Astrocyte (in vitro differentiated cells and primary cell): ENCODE measurements at regions not wholly inside any gene's neighbourhood (a gene's known extent, or its start where the extent isn't known, plus 50 kb on each side); places are given as distances from the start of the nearest gene placed in this dataset.

ENCODE experiments used
- DNase-seq: peaks from one replicate; pipeline ENCODE4 v3.0.0-alpha.2; 2010; ENCODE audit warnings: low read depth
- FAIRE-seq: peaks from 2 replicates; lab custom pipeline; 2011; peaks lifted over from hg19 to GRCh38; lab: Jason Lieb, UNC
- H2AFZ ChIP-seq: 2 replicates; pipeline ENCODE4 v1.6.0; 2012; ENCODE audit warnings: low read depth, low read length, inconsistent platforms
- H3K27ac ChIP-seq: 2 replicates; pipeline ENCODE4 v1.5.1; 2011; ENCODE audit warnings: low read depth, low read length, inconsistent platforms
- H3K27me3 ChIP-seq: 2 replicates; pipeline ENCODE4 v1.6.0; 2011; ENCODE audit warnings: low read length, inconsistent platforms; ENCODE audit not compliant: insufficient read depth
- H3K36me3 ChIP-seq: 2 replicates; pipeline ENCODE4 v1.5.1; 2011; ENCODE audit warnings: low read length, inconsistent platforms; ENCODE audit not compliant: insufficient read depth
- H3K4me1 ChIP-seq: 2 replicates; pipeline ENCODE4 v1.5.1; 2011; ENCODE audit warnings: low read length, inconsistent platforms; ENCODE audit not compliant: insufficient read depth
- H3K4me2 ChIP-seq: 2 replicates; pipeline ENCODE4 v1.6.0; 2012; ENCODE audit warnings: low read length, inconsistent platforms
- H3K4me3 ChIP-seq: 2 replicates; pipeline ENCODE4 v1.5.1; 2011; ENCODE audit warnings: low read depth, mild to moderate bottlenecking, low read length, inconsistent platforms; ENCODE audit not compliant: insufficient read depth
- H3K79me2 ChIP-seq: 2 replicates; pipeline ENCODE4 v1.6.0; 2012; ENCODE audit warnings: mild to moderate bottlenecking, low read length, inconsistent platforms; ENCODE audit not compliant: insufficient read depth
- H3K9ac ChIP-seq: 2 replicates; pipeline ENCODE4 v1.6.0; 2012; ENCODE audit warnings: mild to moderate bottlenecking, low read length, inconsistent platforms
- H3K9me3 ChIP-seq: 2 replicates; pipeline ENCODE4 v1.5.1; 2012; ENCODE audit warnings: low read depth, mild to moderate bottlenecking, low read length, inconsistent platforms; ENCODE audit not compliant: insufficient read depth
- H4K20me1 ChIP-seq: 2 replicates; pipeline ENCODE4 v1.6.0; 2012; ENCODE audit warnings: low read length, inconsistent platforms; ENCODE audit not compliant: insufficient read depth
- H3K27ac Mint-ChIP-seq: one replicate; pipeline ENCODE4 v1.8.0; 2021; ENCODE audit warnings: mild to moderate bottlenecking, mixed read lengths; ENCODE audit not compliant: unreplicated experiment
- H3K27me3 Mint-ChIP-seq: one replicate; pipeline ENCODE4 v1.8.0; 2021; ENCODE audit warnings: low read depth, mixed read lengths; ENCODE audit not compliant: unreplicated experiment
- H3K36me3 Mint-ChIP-seq: one replicate; pipeline ENCODE4 v1.8.0; 2021; ENCODE audit warnings: low read depth, mixed read lengths; ENCODE audit not compliant: unreplicated experiment
- H3K4me1 Mint-ChIP-seq: one replicate; pipeline ENCODE4 v1.8.0; 2021; ENCODE audit warnings: low read depth, mixed read lengths; ENCODE audit not compliant: unreplicated experiment
- H3K4me3 Mint-ChIP-seq: one replicate; pipeline ENCODE4 v1.8.0; 2021; ENCODE audit warnings: mild to moderate bottlenecking, moderate library complexity, mixed read lengths; ENCODE audit not compliant: unreplicated experiment
- H3K9me3 Mint-ChIP-seq: one replicate; pipeline ENCODE4 v1.8.0; 2021; ENCODE audit warnings: mild to moderate bottlenecking, mixed read lengths; ENCODE audit not compliant: unreplicated experiment
- EZH2 ChIP-seq: IDR thresholded peaks from 2 replicates; pipeline ENCODE4 v1.6.1; 2012; ENCODE audit warnings: mild to moderate bottlenecking, low read length, inconsistent platforms; ENCODE audit not compliant: insufficient read depth
- TF ChIP-seq, protein P1 (sequence below): IDR thresholded peaks from 2 replicates; pipeline ENCODE4 v1.5.1; 2011; ENCODE audit warnings: low read depth, mild to moderate bottlenecking, inconsistent platforms, low read length, moderate library complexity; ENCODE audit not compliant: insufficient read depth

DNA sequence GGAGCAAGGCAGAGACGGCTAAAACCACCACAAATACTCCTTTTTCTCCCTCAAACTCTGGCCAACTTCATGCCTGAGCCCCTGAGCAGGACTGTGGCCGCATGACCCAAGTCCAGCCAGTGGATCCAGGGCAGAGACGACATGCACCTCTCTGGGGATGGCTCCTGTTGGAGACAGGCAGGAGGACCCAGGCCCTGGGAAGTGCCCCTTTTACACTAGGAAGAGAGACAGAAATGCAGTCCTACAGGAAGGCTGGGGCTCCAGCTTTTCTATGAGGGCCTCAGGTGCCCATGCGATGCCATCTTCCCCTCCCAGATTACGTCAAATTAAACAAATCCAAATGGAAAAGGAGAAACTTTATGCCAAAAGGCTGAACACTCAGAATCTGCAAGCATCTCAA lies 498.0 kb downstream of the BRD1 start:
- no peaks in the 10 kb centered on the region for H3K4me1 ChIP-seq
- no peak for TF ChIP-seq EZH2
- Mint-ChIP-seq H3K9me3 (peaks cover 11% of the 10 kb centered on the region), H3K4me3 (no peak overlapping the region), H3K27ac (no peak overlapping the region), H3K36me3 (no peaks in the 10 kb centered on the region), H3K27me3 (peaks cover 40% of the 10 kb centered on the region), H3K4me1 (no peaks in the 10 kb centered on the region)
- no peaks in the 10 kb centered on the region for H4K20me1 ChIP-seq
- H3K36me3 ChIP-seq, result no peaks in the 10 kb centered on the region
- no peaks in the 10 kb centered on the region for H3K79me2 ChIP-seq
- H3K4me3 ChIP-seq, result no peak overlapping the region
- H3K9me3 ChIP-seq, result peaks cover 11% of the 10 kb centered on the region
- FAIRE-seq, result no peak
- no peak overlapping the region for H3K9ac ChIP-seq
- H2AFZ ChIP-seq, result no peak overlapping the region
- no peak overlapping the region for H3K27ac ChIP-seq
- H3K4me2 ChIP-seq, result no peak overlapping the region
- H3K27me3 ChIP-seq, result no peaks in the 10 kb centered on the region
- no peak for DNase-seq

DNA sequence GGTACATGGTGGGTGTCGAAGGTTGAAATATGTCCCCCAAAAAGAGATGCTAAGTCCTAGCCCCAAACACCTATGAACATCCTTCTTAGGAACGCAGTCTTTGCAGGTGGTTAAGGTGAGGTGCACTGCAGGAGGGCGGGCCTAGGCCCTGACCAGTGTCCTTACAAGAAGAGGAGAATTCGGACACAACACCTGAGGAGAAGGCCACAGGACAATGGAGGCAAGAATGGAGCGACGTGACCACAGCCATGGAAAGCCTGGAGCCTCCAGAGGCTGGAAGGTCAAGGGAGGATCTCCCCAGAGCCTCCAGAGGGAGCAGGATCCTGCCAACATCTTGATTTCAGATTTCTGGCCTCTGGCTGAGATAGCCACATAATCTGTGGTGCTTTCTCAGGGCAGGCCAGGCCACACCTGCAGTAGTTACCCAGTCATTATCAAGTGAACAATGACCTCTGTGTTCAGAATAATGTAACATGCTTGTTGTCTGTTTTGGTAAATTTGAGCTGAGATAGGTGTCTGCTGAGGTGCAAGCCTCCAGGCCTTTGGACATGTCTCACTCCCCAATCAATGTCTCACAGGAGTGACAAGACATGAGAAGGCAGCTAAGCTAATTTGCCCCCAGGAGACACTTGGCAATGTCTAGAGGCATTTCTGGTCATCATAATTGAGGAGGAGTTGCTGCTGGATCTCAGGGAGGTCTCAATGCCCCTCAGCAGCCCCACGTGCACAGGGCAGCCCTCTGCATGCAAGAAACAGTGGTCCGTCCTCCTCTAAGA lies 498.9 kb downstream of the BRD1 start:
- H3K36me3 ChIP-seq, result no peaks in the 10 kb centered on the region
- no peak overlapping the region for H3K4me3 Mint-ChIP-seq
- DNase-seq (no peak), FAIRE-seq (no peak)
- TF ChIP-seq, protein P1, sequence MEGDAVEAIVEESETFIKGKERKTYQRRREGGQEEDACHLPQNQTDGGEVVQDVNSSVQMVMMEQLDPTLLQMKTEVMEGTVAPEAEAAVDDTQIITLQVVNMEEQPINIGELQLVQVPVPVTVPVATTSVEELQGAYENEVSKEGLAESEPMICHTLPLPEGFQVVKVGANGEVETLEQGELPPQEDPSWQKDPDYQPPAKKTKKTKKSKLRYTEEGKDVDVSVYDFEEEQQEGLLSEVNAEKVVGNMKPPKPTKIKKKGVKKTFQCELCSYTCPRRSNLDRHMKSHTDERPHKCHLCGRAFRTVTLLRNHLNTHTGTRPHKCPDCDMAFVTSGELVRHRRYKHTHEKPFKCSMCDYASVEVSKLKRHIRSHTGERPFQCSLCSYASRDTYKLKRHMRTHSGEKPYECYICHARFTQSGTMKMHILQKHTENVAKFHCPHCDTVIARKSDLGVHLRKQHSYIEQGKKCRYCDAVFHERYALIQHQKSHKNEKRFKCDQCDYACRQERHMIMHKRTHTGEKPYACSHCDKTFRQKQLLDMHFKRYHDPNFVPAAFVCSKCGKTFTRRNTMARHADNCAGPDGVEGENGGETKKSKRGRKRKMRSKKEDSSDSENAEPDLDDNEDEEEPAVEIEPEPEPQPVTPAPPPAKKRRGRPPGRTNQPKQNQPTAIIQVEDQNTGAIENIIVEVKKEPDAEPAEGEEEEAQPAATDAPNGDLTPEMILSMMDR, result no peak
- TF ChIP-seq EZH2, result no peak
- no peak overlapping the region for H2AFZ ChIP-seq
- H3K27me3 Mint-ChIP-seq, result peaks cover 46% of the 10 kb centered on the region
- peaks cover 11% of the 10 kb centered on the region for H3K9me3 ChIP-seq
- no peaks in the 10 kb centered on the region for H3K79me2 ChIP-seq
- H3K9ac ChIP-seq, result no peak overlapping the region
- H3K4me1 Mint-ChIP-seq, result no peaks in the 10 kb centered on the region
- no peaks in the 10 kb centered on the region for H3K4me1 ChIP-seq
- no peak overlapping the region for H3K4me2 ChIP-seq
- H3K27me3 ChIP-seq, result no peaks in the 10 kb centered on the region
- H3K27ac Mint-ChIP-seq, result no peak overlapping the region
- no peak overlapping the region for H3K27ac ChIP-seq
- H3K36me3 Mint-ChIP-seq, result no peaks in the 10 kb centered on the region
- H4K20me1 ChIP-seq, result no peaks in the 10 kb centered on the region
- H3K4me3 ChIP-seq, result no peak overlapping the region
- H3K9me3 Mint-ChIP-seq, result peaks cover 11% of the 10 kb centered on the region

DNA sequence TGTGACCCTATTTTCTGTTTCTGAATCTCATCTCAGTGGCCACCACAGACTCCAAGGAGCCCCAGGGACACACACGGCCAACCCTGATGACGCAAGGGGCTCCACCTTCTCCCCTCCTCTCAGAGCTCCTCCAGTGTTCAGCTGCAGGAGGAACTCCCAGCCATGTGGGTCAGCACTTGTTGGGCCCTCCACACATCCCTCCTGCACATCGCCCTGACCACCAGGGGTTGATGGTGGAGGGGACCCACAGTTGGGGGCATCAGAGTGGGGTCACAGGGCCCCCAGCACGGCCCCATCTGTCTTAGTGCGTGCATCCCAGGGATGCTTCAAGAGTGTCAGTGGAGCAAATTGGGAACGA lies 499.6 kb downstream of the BRD1 start:
- no peak overlapping the region for H3K27ac ChIP-seq
- H3K9me3 ChIP-seq, result peaks cover 11% of the 10 kb centered on the region
- H3K36me3 ChIP-seq, result no peaks in the 10 kb centered on the region
- no peak overlapping the region for H3K4me2 ChIP-seq
- no peaks in the 10 kb centered on the region for H3K79me2 ChIP-seq
- Mint-ChIP-seq H3K9me3 (peaks cover 11% of the 10 kb centered on the region), H3K4me3 (no peak overlapping the region), H3K27me3 (peaks cover 50% of the 10 kb centered on the region), H3K4me1 (no peaks in the 10 kb centered on the region), H3K27ac (no peak overlapping the region), H3K36me3 (no peaks in the 10 kb centered on the region)
- H3K27me3 ChIP-seq, result no peaks in the 10 kb centered on the region
- FAIRE-seq (no peak), DNase-seq (no peak)
- H3K4me1 ChIP-seq, result no peaks in the 10 kb centered on the region
- no peak overlapping the region for H3K4me3 ChIP-seq
- H3K9ac ChIP-seq, result no peak overlapping the region
- H4K20me1 ChIP-seq, result no peaks in the 10 kb centered on the region
- no peak overlapping the region for H2AFZ ChIP-seq
- TF ChIP-seq, protein P1, result no peak
- no peak for TF ChIP-seq EZH2
